HG03045 (cell line): ENCODE measurements at regions not wholly inside any gene's neighbourhood (a gene's known extent, or its start where the extent isn't known, plus 50 kb on each side); places are given as distances from the start of the nearest gene placed in this dataset.

Experiments
- ATAC-seq: cut with Tn5 transposase; IDR thresholded peaks from one replicate; pipeline ENCODE4 v1.9.1; 2021; ENCODE audit warnings: mild to moderate bottlenecking, moderate library complexity; ENCODE audit not compliant: unreplicated experiment

GRCh38 chr10:24008164-24009091 is 200.5 kb upstream of the KIAA1217 start:
- no peak for ATAC-seq

GRCh38 chr10:24009115-24009514 is 199.8 kb upstream of the KIAA1217 start:
- ATAC-seq = no peak

- no peak for ATAC-seq
Observed at GRCh38 chr10:24009736-24010135, 199.2 kb upstream of the KIAA1217 start.

- no peak for ATAC-seq
Observed at GRCh38 chr10:24010436-24010970, 198.4 kb upstream of the KIAA1217 start.

- ATAC-seq = no peak
Observed at GRCh38 chr10:24012249-24012803, 196.6 kb upstream of the KIAA1217 start.

GRCh38 chr10:24027107-24027506 is 181.8 kb upstream of the KIAA1217 start:
- no peak for ATAC-seq

- ATAC-seq = no peak
Observed at GRCh38 chr10:24034571-24034970, 174.4 kb upstream of the KIAA1217 start.

GRCh38 chr10:24035761-24036160 is 173.2 kb upstream of the KIAA1217 start:
- ATAC-seq = no peak

- ATAC-seq = no peak
Observed at GRCh38 chr10:24039315-24039714, 169.6 kb upstream of the KIAA1217 start.

GRCh38 chr10:24039897-24040296 is 169.0 kb upstream of the KIAA1217 start:
- ATAC-seq = no peak

- no peak for ATAC-seq
Observed at GRCh38 chr10:24041034-24041433, 167.9 kb upstream of the KIAA1217 start.

GRCh38 chr10:24041834-24042233 is 167.1 kb upstream of the KIAA1217 start:
- no peak for ATAC-seq

- no peak for ATAC-seq
Observed at GRCh38 chr10:24042884-24043283, 166.1 kb upstream of the KIAA1217 start.

- ATAC-seq = no peak
Observed at GRCh38 chr10:24046060-24046459, 162.9 kb upstream of the KIAA1217 start.

GRCh38 chr10:24047176-24047575 is 161.8 kb upstream of the KIAA1217 start:
- no peak for ATAC-seq

- ATAC-seq = no peak
Observed at GRCh38 chr10:24054421-24054820, 154.5 kb upstream of the KIAA1217 start.

GRCh38 chr10:24080207-24080606 is 128.7 kb upstream of the KIAA1217 start:
- ATAC-seq = no peak

- ATAC-seq = no peak
Observed at GRCh38 chr10:24086296-24087086, 122.4 kb upstream of the KIAA1217 start.

- no peak for ATAC-seq
Observed at GRCh38 chr10:24091256-24091655, 117.7 kb upstream of the KIAA1217 start.

- no peak for ATAC-seq
Observed at GRCh38 chr10:24096281-24096680, 112.7 kb upstream of the KIAA1217 start.

GRCh38 chr10:24097751-24098207 is 111.2 kb upstream of the KIAA1217 start:
- no peak for ATAC-seq
